ENCODE measurements at regions not wholly inside any gene's neighbourhood (a gene's known extent, or its start where the extent isn't known, plus 50 kb on each side); places are given as distances from the start of the nearest gene placed in this dataset.

DNA sequence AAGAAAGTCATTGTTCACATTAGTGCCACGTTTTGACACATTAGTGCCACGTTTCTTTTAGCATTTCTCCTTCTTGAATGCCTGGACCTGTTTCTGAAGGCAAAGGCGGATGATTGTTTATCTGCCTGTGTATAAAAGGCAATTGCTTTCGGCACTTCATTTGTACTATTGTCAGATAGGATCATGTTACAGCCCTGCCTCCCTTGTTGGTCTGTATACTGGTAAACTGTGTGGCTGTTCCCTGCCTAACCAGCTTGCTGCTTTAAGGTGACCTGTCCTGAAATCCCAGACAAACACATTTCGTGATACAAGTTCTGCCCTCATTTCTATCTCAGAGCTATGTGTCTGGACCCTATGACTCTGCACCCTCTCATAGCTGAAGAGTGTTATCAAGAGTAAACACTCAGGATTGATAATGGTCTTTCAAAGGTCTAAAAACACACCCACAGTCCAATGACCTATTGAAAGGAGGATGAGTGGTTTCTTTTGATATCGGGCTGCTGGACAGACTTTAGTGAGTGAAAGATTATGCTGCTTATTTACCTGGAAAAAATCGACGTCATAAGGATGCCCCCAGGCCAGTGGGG, 276.3 kb upstream of the MCTP2 start:
- TF ChIP-seq, protein P1, sequence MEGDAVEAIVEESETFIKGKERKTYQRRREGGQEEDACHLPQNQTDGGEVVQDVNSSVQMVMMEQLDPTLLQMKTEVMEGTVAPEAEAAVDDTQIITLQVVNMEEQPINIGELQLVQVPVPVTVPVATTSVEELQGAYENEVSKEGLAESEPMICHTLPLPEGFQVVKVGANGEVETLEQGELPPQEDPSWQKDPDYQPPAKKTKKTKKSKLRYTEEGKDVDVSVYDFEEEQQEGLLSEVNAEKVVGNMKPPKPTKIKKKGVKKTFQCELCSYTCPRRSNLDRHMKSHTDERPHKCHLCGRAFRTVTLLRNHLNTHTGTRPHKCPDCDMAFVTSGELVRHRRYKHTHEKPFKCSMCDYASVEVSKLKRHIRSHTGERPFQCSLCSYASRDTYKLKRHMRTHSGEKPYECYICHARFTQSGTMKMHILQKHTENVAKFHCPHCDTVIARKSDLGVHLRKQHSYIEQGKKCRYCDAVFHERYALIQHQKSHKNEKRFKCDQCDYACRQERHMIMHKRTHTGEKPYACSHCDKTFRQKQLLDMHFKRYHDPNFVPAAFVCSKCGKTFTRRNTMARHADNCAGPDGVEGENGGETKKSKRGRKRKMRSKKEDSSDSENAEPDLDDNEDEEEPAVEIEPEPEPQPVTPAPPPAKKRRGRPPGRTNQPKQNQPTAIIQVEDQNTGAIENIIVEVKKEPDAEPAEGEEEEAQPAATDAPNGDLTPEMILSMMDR (conservative IDR thresholded peaks at IDR 0.05; ENCODE audit: low read length), result no peak
- TF ChIP-seq EZH2phosphoT487 (IDR thresholded peaks at IDR 0.05; ENCODE audit: borderline replicate concordance), result no peak

Measured in Loucy (cell line).